Epithelial cell of esophagus (primary cell): ENCODE measurements at regions not wholly inside any gene's neighbourhood (a gene's known extent, or its start where the extent isn't known, plus 50 kb on each side); places are given as distances from the start of the nearest gene placed in this dataset.

Source experiments
- DNase-seq: peaks from one replicate; pipeline ENCODE4 v3.0.0; 2010; ENCODE audit warnings: low read depth
- H3K4me3 ChIP-seq: 2 replicates; pipeline ENCODE4 v1.5.1; 2011; ENCODE audit warnings: mild to moderate bottlenecking, low read length, control low read depth
- CTCF ChIP-seq: IDR thresholded peaks from 2 replicates; pipeline ENCODE4 v1.5.1; 2011; ENCODE audit warnings: low read depth, mild to moderate bottlenecking, low read length, control low read depth, inconsistent platforms; ENCODE audit not compliant: insufficient read depth; ENCODE audit errors: missing control alignments

DNA sequence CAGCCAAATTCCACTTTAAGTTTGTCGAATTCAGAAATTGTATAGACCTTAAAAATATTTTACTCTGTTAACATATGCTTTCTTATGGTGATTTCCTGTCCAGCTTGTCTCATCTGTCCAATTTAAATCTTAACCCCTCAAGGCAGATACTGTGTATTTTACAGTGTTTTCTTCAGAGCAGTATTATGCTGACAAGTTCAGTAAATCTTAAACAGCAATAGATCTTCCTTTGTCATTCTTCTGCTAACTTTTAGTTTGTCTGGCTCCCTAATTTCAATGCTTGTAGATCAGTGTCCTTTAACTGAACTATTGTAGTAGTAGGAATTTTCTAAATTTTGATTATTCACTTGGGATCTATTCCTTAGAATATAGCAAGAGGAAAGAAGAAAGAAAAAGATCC lies 52.8 kb upstream of the MEIS1 start:
- no peak for TF ChIP-seq CTCF
- DNase-seq: no peak
- H3K4me3 ChIP-seq: no peak overlapping the region

DNA sequence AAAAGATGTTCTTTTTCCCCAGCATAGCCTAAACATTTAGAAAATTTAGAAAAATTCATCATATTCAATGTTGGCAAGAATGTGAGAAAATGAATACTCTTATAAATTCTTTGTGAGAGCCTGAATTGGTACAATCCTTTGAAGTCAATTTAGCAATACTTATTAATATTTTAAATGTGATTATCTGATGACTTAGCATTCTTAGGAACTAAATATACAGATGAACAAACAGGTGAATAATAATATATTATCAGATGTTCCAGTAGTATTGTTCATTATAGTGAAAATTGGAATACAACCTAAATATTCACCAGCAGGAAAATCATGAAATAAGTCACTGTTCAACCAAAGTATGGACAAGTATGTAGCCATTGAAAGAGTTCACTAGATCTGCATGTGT lies 55.5 kb upstream of the MEIS1 start:
- no peak for TF ChIP-seq CTCF
- no peak overlapping the region for H3K4me3 ChIP-seq
- DNase-seq: no peak

- DNase-seq: no peak
- H3K4me3 ChIP-seq: no peak overlapping the region
- TF ChIP-seq CTCF: no peak
These were observed 57.1 kb upstream of the MEIS1 start for GRCh38 chr2:66377832-66378231.

- no peak for TF ChIP-seq CTCF
- peak; percentile 4 for DNase-seq
- no peak overlapping the region for H3K4me3 ChIP-seq
These were observed 64.1 kb upstream of the MEIS1 start for GRCh38 chr2:66370824-66371223.

- no peak for TF ChIP-seq CTCF
- no peak for DNase-seq
- H3K4me3 ChIP-seq: no peak overlapping the region
These were observed 68.3 kb upstream of the MEIS1 start for GRCh38 chr2:66366619-66367018.

- DNase-seq: peak; percentile 38
- no peak overlapping the region for H3K4me3 ChIP-seq
- no peak for TF ChIP-seq CTCF
These were observed 70.2 kb upstream of the MEIS1 start for GRCh38 chr2:66364495-66365333.

- no peak for TF ChIP-seq CTCF
- no peak for DNase-seq
- no peak overlapping the region for H3K4me3 ChIP-seq
These were observed 72.2 kb upstream of the MEIS1 start for GRCh38 chr2:66362701-66363100.
